ENCODE measurements at regions not wholly inside any gene's neighbourhood (a gene's known extent, or its start where the extent isn't known, plus 50 kb on each side); places are given as distances from the start of the nearest gene placed in this dataset.

DNA sequence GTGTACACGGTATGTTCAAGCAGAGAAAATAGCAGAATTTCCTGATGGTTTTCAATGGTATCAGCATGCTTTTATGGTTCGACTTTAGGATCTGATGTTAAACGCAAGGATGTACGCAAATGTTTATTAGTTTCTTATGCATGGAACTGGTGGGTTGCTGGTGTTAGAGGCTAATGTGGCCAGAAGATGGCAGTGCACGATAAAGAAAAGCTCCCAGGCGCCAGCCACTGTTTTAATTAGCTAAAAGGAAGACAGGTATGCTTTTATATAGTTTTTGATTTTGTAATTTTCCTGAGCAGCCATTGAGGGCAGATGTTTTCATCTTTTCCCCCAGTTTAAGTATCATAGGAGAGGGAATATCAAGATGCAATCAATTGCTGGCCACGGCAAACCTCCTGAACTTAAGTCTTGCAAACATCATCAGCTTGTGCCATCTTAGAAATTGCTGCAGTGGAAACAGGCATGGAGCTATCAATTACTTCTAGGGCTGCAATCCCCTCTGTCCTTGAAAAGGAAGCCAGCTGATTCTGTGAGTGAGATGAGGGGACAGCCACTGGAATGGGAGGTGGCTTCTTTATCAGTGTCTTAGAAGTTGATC, 648.5 kb upstream of the RBFOX1 start:
- Mint-ChIP-seq H3K27me3 (ENCODE audit: low read depth) (no peaks in the 10 kb centered on the region), H3K4me3 (ENCODE audit: unreplicated experiment) (no peak overlapping the region), H3K27ac (ENCODE audit: unreplicated experiment) (no peak overlapping the region), H3K9me3 (ENCODE audit: low read depth) (peaks cover 7% of the 10 kb centered on the region), H3K4me1 (ENCODE audit: low read depth) (no peaks in the 10 kb centered on the region), H3K36me3 (ENCODE audit: low read depth) (no peaks in the 10 kb centered on the region)
- TF ChIP-seq, protein P1, sequence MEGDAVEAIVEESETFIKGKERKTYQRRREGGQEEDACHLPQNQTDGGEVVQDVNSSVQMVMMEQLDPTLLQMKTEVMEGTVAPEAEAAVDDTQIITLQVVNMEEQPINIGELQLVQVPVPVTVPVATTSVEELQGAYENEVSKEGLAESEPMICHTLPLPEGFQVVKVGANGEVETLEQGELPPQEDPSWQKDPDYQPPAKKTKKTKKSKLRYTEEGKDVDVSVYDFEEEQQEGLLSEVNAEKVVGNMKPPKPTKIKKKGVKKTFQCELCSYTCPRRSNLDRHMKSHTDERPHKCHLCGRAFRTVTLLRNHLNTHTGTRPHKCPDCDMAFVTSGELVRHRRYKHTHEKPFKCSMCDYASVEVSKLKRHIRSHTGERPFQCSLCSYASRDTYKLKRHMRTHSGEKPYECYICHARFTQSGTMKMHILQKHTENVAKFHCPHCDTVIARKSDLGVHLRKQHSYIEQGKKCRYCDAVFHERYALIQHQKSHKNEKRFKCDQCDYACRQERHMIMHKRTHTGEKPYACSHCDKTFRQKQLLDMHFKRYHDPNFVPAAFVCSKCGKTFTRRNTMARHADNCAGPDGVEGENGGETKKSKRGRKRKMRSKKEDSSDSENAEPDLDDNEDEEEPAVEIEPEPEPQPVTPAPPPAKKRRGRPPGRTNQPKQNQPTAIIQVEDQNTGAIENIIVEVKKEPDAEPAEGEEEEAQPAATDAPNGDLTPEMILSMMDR (IDR thresholded peaks at IDR 0.05) = peak; percentile 75
- DNase-seq (ENCODE audit: low spot score) = no peak

DNA sequence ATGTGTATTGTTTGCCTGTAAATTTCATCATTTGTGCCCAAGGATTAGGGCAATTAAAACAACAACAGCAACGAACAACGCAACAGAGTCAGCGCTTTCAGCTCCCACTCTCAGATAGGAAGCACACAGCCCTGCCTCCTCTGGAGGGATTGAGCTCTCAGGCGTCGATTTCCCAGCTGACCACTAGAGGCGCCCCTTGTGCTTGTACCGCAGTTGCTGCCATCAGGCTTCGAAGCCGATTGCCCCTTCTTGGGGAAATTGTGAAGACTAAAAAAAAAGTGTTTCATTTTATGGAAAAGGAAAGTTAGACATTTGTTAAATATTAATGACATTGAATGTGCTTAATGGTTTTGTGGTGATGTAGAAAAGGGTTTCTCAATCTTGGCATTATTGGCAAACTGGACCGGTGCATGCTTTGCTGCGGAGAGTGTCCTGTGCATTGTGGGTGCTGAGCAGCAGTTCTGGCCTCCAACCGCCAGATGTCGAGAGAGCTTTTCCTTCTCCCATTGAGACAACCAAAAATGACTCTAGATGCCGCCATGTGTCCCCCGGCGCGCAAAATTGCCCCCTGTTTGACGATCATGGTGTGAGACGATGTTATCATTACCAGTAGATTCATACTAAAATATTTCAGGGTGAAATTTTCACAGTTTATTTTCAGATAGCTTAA, 650.4 kb upstream of the RBFOX1 start:
- H3K36me3 Mint-ChIP-seq (ENCODE audit: low read depth) = peaks cover 1% of the 10 kb centered on the region
- TF ChIP-seq, protein P1 (IDR thresholded peaks at IDR 0.05) = peak; percentile 69
- H3K27me3 Mint-ChIP-seq (ENCODE audit: low read depth) = no peaks in the 10 kb centered on the region
- no peaks in the 10 kb centered on the region for H3K4me1 Mint-ChIP-seq (ENCODE audit: low read depth)
- DNase-seq (ENCODE audit: low spot score) = no peak
- H3K4me3 Mint-ChIP-seq (ENCODE audit: unreplicated experiment) = no peak overlapping the region
- no peak overlapping the region for H3K27ac Mint-ChIP-seq (ENCODE audit: unreplicated experiment)
- H3K9me3 Mint-ChIP-seq (ENCODE audit: low read depth) = no peaks in the 10 kb centered on the region

DNA sequence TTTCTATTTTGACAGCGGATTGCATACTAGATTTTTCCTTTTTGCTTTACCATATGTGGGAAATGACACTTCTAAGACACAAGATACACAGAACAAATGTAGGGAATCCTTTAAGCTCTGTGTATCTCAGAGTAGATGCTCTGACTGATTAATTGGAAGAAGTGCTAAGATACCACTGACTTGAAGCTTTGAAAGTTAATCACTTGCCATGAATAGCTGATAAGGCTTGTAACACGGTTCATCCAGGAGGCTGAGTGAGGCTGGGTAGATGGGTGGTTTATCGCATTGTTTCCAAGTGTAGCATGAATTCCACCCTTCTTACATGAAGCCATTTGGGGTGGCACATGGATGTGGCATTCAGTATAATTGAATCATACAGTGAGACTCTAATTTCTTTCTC, 654.1 kb upstream of the RBFOX1 start:
- Mint-ChIP-seq H3K4me3 (ENCODE audit: unreplicated experiment) (no peak overlapping the region), H3K27ac (ENCODE audit: unreplicated experiment) (no peak overlapping the region), H3K9me3 (ENCODE audit: low read depth) (peaks cover 12% of the 10 kb centered on the region), H3K27me3 (ENCODE audit: low read depth) (no peaks in the 10 kb centered on the region), H3K4me1 (ENCODE audit: low read depth) (no peaks in the 10 kb centered on the region), H3K36me3 (ENCODE audit: low read depth) (peaks cover 1% of the 10 kb centered on the region)
- TF ChIP-seq, protein P1 (IDR thresholded peaks at IDR 0.05) = no peak
- no peak for DNase-seq (ENCODE audit: low spot score)

DNA sequence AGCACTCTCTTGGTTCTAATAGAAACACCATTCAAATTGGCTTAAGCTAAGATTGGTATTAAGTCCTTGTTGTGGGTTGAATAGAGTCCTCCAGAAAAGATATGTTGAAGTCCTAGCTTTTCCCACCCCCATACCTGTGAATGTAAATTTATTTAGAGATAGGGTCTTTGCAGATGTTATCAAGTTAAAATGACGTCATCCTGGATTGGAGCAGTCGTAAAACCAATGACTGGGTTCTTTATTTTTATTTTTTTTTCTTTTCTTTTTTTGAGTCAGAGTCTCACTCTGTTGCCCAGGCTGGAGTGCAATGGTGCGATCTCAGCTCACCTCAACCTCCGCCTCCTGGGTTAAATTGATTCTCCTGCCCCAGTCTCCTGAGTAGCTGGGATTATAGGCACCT, 658.6 kb upstream of the RBFOX1 start:
- no peak for DNase-seq (ENCODE audit: low spot score)
- Mint-ChIP-seq H3K4me1 (ENCODE audit: low read depth) (no peaks in the 10 kb centered on the region), H3K27ac (ENCODE audit: unreplicated experiment) (no peak overlapping the region), H3K27me3 (ENCODE audit: low read depth) (no peaks in the 10 kb centered on the region), H3K36me3 (ENCODE audit: low read depth) (peaks cover 1% of the 10 kb centered on the region), H3K4me3 (ENCODE audit: unreplicated experiment) (no peak overlapping the region), H3K9me3 (ENCODE audit: low read depth) (peaks cover 18% of the 10 kb centered on the region)
- TF ChIP-seq, protein P1 (IDR thresholded peaks at IDR 0.05) = no peak

DNA sequence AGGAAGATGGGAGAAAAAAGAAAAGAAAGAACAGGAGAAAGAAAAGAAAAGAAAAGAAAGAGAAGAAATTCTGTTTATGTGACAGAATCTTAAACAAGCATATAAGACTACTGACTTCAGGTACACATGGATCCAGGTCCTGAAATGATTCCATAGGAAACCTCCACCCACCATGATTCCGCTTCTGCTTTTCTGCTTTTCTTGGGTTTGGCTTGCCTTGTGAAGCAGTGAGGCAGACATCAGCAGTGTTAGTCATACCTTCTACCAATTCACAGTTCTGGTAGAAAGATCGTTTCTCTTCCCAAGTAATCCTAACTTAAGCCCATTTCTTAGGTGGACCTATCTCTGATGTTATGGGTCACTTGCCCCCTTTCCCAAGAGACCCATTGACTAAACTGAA, 660.1 kb upstream of the RBFOX1 start:
- TF ChIP-seq, protein P1 (IDR thresholded peaks at IDR 0.05) = no peak
- H3K36me3 Mint-ChIP-seq (ENCODE audit: low read depth) = no peaks in the 10 kb centered on the region
- no peak overlapping the region for H3K27ac Mint-ChIP-seq (ENCODE audit: unreplicated experiment)
- no peaks in the 10 kb centered on the region for H3K27me3 Mint-ChIP-seq (ENCODE audit: low read depth)
- H3K4me1 Mint-ChIP-seq (ENCODE audit: low read depth) = no peaks in the 10 kb centered on the region
- H3K9me3 Mint-ChIP-seq (ENCODE audit: low read depth) = peaks cover 18% of the 10 kb centered on the region
- no peak overlapping the region for H3K4me3 Mint-ChIP-seq (ENCODE audit: unreplicated experiment)
- no peak for DNase-seq (ENCODE audit: low spot score)

Data from chondrocyte (in vitro differentiated cells).